Left lung (tissue), 4 donors: ENCODE measurements at regions not wholly inside any gene's neighbourhood (a gene's known extent, or its start where the extent isn't known, plus 50 kb on each side); places are given as distances from the start of the nearest gene placed in this dataset.

Experiments used
- ATAC-seq: fragments of 200-7000 bp; cut with Tn5 transposase; one replicate; pipeline ENCODE4 v1.9.1; 2020; ENCODE audit warnings: moderate library complexity
- DNase-seq, 4 donors: peaks; one replicate each; pipeline ENCODE4 v3.0.0-alpha.2; 2013 to 2020
- H3K27ac ChIP-seq, 2 donors: fragments of 200-600 bp; sonication (generic) in 1 of 2; one replicate each; pipeline versions ENCODE4 v1.5.0 to v1.8.0; 2020 to 2021
- H3K27me3 ChIP-seq, 2 donors: fragments of 200-600 bp; sonication (generic) in 1 of 2; one replicate each; pipeline versions ENCODE4 v1.5.0 to v1.8.0; 2020 to 2021
- H3K36me3 ChIP-seq, 2 donors: fragments of 200-600 bp; sonication (generic) in 1 of 2; one replicate each; pipeline versions ENCODE4 v1.5.0 to v1.8.0; 2020 to 2021
- H3K4me1 ChIP-seq, 2 donors: fragments of 200-600 bp; one replicate each; pipeline ENCODE4 v1.8.0; 2021
- H3K4me3 ChIP-seq, 2 donors: fragments of 200-600 bp; sonication (generic) in 1 of 2; one replicate each; pipeline versions ENCODE4 v1.5.0 to v1.8.0; 2020 to 2021; ENCODE audit warnings: mild to moderate bottlenecking in 1 of 2
- H3K9me3 ChIP-seq, 2 donors: fragments of 200-600 bp; sonication (generic) in 1 of 2; one replicate each; pipeline versions ENCODE4 v1.5.0 to v1.8.0; 2020 to 2021
- CTCF ChIP-seq, 2 donors: fragments of 200-600 bp; sonication (generic) in 1 of 2; IDR thresholded peaks; one replicate each; pipeline versions ENCODE4 v1.5.0 to v1.8.0; 2021; ENCODE audit warnings: antibody characterized with exemption in 2 of 2
- intact Hi-C, 2 donors: fragments of 100-400 bp; cut with DNase I; formaldehyde crosslinking; loops; one replicate each; pipeline versions ENCODE4 v1.11.2 to v1.14.2; 2022
- donor health status: DM: no; HTN: yes; CAD: no.
- donor health status: DM: no; HTN: no; CAD: no.

GRCh38 chr9:87271696-87272477, 225.8 kb upstream of the DAPK1 start:
- no peak overlapping the region for H3K27ac ChIP-seq
- H3K4me1 ChIP-seq = no peaks in the 10 kb centered on the region
- H3K36me3 ChIP-seq = no peaks in the 10 kb centered on the region
- DNase-seq = no peak
- no peaks in the 10 kb centered on the region for H3K9me3 ChIP-seq
- ATAC-seq = no peak
- H3K4me3 ChIP-seq = no peak overlapping the region
- no peaks in the 10 kb centered on the region for H3K27me3 ChIP-seq
- TF ChIP-seq CTCF (IDR thresholded peaks at IDR 0.05) = no peak
- intact Hi-C loops = no loop called here

DNA sequence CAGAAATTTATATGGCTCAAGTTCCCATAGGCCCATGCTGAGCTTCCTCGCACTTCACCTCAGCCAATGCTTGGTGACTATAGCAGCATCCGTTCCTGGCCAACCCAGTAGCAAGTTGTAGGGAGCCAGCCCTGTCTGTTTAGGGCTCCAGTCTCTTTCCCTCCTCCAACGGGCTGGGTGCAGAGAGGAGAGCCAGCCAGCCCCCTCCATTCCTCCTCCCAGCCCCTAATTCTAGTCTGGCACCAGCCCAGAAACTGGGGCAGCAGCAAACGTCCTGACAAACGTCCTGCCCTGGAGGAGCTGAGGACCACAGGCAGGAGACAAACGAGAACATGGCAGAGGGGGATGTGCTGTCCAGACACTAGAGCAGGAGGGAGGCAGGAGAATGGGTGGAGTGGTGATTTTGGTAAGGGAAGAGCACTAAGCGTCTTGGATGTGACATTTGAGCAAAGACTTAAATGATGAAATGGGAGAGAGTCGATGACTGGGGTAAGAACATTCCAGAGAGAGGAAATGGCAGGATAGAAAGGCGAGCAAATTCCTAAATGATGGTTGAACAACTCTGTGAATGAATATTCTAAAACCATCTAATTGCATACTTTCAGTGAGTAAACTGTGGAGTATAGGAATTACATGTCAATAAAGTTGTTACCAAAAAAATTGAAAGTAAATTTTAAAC, 222.5 kb upstream of the DAPK1 start:
- H3K27ac ChIP-seq = no peak overlapping the region
- H3K9me3 ChIP-seq = no peaks in the 10 kb centered on the region
- H3K4me1 ChIP-seq = no peaks in the 10 kb centered on the region
- no peak for TF ChIP-seq CTCF (IDR thresholded peaks at IDR 0.05)
- no peak overlapping the region for H3K4me3 ChIP-seq
- ATAC-seq = no peak
- DNase-seq = no peak
- intact Hi-C loops = no loop called here
- H3K27me3 ChIP-seq = no peaks in the 10 kb centered on the region
- no peaks in the 10 kb centered on the region for H3K36me3 ChIP-seq

GRCh38 chr9:87276327-87276841, 221.3 kb upstream of the DAPK1 start:
- Histone ChIP-seq H3K9me3 (no peaks in the 10 kb centered on the region), H3K4me1 (no peaks in the 10 kb centered on the region), H3K27me3 (no peaks in the 10 kb centered on the region), H3K27ac (no peak overlapping the region), H3K36me3 (no peaks in the 10 kb centered on the region), H3K4me3 (no peak overlapping the region)
- intact Hi-C loops = no loop called here
- ATAC-seq (no peak), DNase-seq (no peak)
- TF ChIP-seq CTCF (IDR thresholded peaks at IDR 0.05) = no peak

DNA sequence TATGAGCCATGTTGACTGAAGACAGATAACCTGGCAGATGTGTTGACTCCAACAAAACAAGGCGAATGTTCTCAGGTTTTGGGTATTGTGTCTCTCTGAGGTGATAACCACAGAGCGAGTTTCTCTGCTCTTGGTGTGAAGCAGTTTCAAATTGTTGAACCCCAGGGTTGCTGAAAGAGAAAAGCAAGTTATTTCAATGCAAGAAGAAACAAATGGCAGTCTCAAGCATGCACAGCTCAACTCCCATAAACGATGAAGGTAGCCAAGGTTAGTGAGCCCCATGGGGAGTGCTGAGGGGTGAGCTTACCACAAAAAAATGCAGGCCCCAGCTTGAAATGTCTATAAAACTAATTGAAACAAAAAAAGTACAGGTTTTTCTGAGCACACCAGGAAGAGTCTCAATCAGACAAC, 220.8 kb upstream of the DAPK1 start:
- ATAC-seq = no peak
- H3K4me3 ChIP-seq = no peak overlapping the region
- intact Hi-C loops = no loop called here
- H3K27ac ChIP-seq = no peak overlapping the region
- H3K27me3 ChIP-seq = no peaks in the 10 kb centered on the region
- H3K9me3 ChIP-seq = no peaks in the 10 kb centered on the region
- TF ChIP-seq CTCF (IDR thresholded peaks at IDR 0.05) = no peak
- no peaks in the 10 kb centered on the region for H3K4me1 ChIP-seq
- DNase-seq = no peak
- H3K36me3 ChIP-seq = no peaks in the 10 kb centered on the region

DNA sequence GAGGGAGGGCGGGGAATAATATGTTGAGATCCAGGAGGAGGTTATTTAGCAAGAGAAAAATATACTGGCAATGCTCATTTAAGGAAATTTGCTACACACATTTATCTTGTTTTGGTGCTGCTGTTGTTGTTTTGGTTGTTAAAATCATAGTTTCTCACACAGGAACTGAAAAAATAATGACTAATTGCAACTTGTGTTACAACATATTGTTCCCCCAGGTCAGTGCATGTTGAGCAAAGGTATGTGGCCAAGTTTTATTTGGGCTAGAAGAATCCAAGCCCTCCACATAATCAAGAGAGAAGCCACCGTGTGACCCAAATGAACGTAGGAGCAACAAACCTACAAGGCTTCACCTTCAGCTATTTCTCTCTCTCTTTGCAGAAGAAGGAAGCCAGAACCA, 220.3 kb upstream of the DAPK1 start:
- no peaks in the 10 kb centered on the region for H3K9me3 ChIP-seq
- intact Hi-C loops = no loop called here
- H3K4me1 ChIP-seq = no peaks in the 10 kb centered on the region
- H3K27ac ChIP-seq = no peak overlapping the region
- no peak overlapping the region for H3K4me3 ChIP-seq
- no peak for TF ChIP-seq CTCF (IDR thresholded peaks at IDR 0.05)
- DNase-seq (no peak), ATAC-seq (no peak)
- no peaks in the 10 kb centered on the region for H3K27me3 ChIP-seq
- H3K36me3 ChIP-seq = no peaks in the 10 kb centered on the region
